Retinal pigment epithelial cell (primary cell): ENCODE measurements at regions not wholly inside any gene's neighbourhood (a gene's known extent, or its start where the extent isn't known, plus 50 kb on each side); places are given as distances from the start of the nearest gene placed in this dataset.
"Not testable (repeated sequence)": the region's sequence is repeated elsewhere in the genome, so short reads cannot be mapped to it uniquely, and the experiment has no call there.

Experiments used
- DNase-seq: peaks from one replicate; pipeline ENCODE4 v3.0.0-alpha.2; 2010; ENCODE audit warnings: low read depth
- H3K4me3 ChIP-seq: 2 replicates; pipeline ENCODE4 v1.5.1; 2011; ENCODE audit warnings: mild to moderate bottlenecking, low read length, control low read depth, moderate library complexity
- TF ChIP-seq, protein P1 (sequence below): conservative IDR thresholded peaks from 2 replicates; pipeline ENCODE4 v1.5.1; 2011; ENCODE audit warnings: low read depth, low read length, control low read depth, inconsistent platforms

DNA sequence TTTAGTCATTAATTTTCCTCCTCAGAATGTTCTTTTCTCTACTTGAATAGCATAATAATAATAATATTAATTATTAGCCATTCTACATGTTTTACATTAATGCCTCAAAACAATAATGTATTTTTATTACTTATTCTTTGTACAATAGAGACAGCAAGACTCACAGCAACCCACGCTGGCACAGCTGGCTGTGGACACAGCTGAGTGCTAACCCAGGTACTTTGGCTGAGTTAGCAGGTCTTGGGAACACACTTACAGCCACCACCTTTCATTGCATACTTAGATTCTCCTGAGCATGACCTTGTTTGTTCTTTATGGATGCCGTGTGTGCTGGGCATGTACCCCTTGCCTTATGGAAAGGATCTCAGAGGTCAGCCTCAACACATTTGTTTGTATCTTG, 260.2 kb upstream of the ST6GAL2 start:
- TF ChIP-seq, protein P1, sequence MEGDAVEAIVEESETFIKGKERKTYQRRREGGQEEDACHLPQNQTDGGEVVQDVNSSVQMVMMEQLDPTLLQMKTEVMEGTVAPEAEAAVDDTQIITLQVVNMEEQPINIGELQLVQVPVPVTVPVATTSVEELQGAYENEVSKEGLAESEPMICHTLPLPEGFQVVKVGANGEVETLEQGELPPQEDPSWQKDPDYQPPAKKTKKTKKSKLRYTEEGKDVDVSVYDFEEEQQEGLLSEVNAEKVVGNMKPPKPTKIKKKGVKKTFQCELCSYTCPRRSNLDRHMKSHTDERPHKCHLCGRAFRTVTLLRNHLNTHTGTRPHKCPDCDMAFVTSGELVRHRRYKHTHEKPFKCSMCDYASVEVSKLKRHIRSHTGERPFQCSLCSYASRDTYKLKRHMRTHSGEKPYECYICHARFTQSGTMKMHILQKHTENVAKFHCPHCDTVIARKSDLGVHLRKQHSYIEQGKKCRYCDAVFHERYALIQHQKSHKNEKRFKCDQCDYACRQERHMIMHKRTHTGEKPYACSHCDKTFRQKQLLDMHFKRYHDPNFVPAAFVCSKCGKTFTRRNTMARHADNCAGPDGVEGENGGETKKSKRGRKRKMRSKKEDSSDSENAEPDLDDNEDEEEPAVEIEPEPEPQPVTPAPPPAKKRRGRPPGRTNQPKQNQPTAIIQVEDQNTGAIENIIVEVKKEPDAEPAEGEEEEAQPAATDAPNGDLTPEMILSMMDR: no peak

DNA sequence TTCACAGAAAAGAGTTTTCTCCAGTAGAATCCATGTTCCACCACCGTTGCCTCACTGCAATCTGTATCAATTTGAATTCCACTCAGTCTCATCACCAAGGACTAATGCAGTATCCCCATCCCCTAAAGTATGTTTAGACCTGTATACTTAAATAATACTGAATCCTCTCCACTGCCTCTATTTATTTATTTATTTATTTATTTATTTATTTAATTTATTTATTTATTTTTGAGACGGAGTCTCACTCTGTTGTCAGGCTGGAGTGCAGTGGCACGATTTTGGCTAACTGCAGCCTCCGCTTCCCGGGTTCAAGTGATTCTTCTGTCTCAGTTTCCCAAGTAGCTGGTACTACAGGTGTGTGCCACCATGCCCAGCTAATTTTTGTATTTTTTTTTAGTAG, 260.7 kb upstream of the ST6GAL2 start:
- H3K4me3 ChIP-seq, DNase-seq: not testable (repeated sequence)

More for the DNA sequence above, 260.2 kb upstream of the ST6GAL2 start:
- DNase-seq: no peak
- H3K4me3 ChIP-seq: no peak overlapping the region

DNA sequence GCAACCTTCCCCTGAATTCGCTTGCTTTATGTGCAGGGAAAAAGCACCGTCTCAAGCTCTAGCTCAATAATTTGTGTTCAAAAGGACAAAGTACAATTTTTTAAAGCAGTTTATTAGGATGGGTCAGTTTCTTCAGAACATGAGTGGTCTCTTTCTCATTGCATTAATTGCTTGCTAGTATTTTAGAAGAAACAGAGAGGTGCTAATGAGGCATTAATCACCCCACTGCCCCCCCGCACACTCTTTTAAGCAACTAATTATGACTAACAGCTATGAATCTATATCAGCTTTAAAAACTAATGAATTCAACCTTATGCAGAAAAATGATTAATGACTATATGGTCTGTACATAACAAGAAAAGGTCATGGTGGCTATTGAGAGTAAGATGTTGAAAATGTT, 262.1 kb upstream of the ST6GAL2 start:
- TF ChIP-seq, protein P1: no peak
- H3K4me3 ChIP-seq: no peak overlapping the region
- DNase-seq: no peak

DNA sequence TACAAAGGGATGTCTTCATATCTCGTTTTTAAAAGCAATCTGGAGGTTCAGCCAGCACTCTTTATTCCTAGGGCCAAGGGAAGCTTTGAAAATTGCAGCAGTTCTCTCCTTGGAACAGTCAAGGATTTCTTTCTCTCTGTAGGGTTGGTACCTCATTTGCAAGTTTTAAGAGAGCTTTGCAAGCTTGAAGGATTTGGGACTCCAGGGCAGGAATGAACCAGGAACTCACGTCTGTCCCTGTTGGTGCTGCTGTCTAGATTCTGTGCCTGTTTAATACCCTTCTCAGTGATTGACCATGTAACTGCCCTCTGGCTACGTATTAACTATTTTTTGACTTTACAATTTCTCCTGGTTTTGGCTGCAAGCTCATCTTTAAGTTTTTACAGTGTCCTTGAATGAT, 262.5 kb upstream of the ST6GAL2 start:
- no peak overlapping the region for H3K4me3 ChIP-seq
- DNase-seq: no peak
- TF ChIP-seq, protein P1: no peak

DNA sequence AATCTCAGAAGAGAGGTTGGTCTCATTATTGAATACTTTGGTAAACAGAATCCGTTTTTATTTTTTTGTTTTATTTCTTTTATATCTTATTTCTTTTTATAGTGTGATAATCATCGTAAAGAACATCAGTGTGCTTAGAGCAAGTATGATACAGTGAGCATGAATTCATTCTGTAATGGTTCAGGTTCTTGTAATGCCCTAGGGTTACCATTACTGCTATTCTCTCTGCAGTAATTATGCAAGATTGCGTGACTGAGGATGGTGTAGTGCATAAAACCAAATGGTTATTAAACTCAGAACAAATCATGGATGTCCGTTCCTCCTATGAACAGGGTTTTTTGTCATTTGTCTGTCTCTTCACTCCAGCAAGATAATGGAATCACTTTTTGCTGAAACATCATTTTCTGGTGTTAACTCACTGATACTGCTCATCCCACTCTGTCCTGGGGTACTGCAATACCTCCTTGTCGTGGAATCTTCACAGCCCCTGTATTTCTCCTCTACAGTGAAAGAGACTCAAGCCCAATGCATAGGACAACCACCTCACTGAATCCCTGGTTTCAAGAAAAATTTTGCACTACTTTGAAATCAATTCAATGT, 274.8 kb upstream of the ST6GAL2 start:
- DNase-seq: no peak
- no peak overlapping the region for H3K4me3 ChIP-seq
- TF ChIP-seq, protein P1: no peak

DNA sequence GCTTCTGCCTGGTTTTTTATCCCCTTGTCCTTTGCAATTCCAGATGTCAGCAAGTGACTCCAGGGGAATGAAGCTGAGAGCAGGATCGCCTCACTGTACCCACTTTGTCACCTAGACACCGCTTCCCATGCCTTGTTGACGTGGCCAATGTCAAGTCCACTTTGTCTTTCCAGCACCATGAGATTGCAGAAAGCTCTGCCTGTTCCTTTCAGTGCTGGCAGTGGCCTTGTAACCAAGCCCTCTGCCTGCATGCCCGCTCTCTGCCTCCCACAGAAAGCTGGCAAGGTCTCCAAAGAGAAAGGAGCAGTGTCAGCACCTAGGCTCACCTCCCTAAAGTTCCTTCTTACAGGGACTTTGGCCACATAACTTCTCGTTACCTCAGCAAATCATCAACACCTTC, 282.2 kb upstream of the ST6GAL2 start:
- DNase-seq: no peak
- TF ChIP-seq, protein P1: no peak
- no peak overlapping the region for H3K4me3 ChIP-seq

DNA sequence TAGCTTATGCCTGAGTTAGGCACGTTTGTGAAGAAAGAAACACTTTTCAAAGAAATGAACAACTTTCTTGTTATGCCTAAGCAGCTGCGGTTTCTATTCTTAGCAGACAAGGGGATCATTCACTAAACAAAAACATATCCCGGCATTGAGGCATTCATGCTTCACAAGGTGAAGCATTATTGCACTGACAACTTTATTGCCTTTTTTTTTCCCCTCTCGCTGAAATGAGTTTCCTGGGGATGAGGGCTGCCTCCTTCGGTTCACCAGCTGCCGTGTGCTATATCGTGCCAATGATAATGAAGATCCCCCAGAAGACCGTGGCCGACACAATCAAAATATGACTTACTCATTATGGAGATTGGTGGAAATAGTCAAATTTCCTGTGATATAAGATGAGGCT, 288.2 kb upstream of the ST6GAL2 start:
- TF ChIP-seq, protein P1: no peak
- DNase-seq: peak; percentile 1
- no peak overlapping the region for H3K4me3 ChIP-seq

DNA sequence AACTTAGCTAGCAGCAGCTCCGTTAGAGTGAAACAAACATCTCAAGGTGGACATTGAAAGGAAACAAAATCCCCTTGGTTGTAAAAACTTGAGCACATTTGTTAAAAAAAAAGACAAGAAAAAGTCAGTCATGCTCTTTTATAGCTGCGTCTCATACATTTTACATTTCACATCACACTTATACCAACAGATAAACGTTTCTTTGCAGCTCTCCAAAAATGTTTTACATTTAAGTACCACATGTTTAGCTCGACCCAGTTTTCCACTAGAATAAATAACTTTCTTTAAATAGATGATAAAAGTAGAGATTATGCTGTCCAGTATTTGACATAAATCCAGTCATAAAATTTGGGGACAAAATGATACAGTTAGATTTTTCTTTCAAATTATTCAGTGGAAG, 297.0 kb upstream of the ST6GAL2 start:
- TF ChIP-seq, protein P1: no peak
- H3K4me3 ChIP-seq: no peak overlapping the region
- no peak for DNase-seq
